ENCODE measurements at regions not wholly inside any gene's neighbourhood (a gene's known extent, or its start where the extent isn't known, plus 50 kb on each side); places are given as distances from the start of the nearest gene placed in this dataset.
"Not testable (repeated sequence)": the region's sequence is repeated elsewhere in the genome, so short reads cannot be mapped to it uniquely, and the experiment has no call there.

DNA sequence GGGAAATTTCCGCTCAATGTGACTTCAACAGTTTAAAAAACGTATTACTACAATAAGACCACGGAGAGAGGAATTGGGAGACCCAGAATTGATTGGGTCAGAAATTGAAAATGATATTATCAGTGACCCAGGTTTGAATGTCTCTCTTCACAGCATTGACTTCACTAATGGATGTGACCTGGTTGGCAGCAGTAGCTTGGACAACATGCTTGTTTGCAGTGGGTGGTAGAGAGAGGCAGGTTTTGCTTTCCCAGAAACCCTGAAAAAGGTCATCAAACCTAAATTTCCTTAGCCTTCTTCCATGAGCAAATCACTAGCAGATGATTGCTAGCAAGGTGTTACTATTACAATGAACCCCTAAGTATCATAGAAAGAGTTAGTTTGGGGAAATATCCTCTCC, 89.7 kb upstream of the ANTXRL start:
- Histone ChIP-seq H3K9me3 (no peaks in the 10 kb centered on the region), H3K36me3 (no peaks in the 10 kb centered on the region), H3K27me3 (no peaks in the 10 kb centered on the region), H3K27ac (no peak overlapping the region), H3K4me3 (no peak overlapping the region), H3K4me1 (no peaks in the 10 kb centered on the region)
- no peak for ATAC-seq
- WGBS, 2 donors (ENCODE audit: low coverage in 1 of 2): 72 to 90% methylated on average over 3 of the region's 3 CpGs
- TF ChIP-seq, protein P1, sequence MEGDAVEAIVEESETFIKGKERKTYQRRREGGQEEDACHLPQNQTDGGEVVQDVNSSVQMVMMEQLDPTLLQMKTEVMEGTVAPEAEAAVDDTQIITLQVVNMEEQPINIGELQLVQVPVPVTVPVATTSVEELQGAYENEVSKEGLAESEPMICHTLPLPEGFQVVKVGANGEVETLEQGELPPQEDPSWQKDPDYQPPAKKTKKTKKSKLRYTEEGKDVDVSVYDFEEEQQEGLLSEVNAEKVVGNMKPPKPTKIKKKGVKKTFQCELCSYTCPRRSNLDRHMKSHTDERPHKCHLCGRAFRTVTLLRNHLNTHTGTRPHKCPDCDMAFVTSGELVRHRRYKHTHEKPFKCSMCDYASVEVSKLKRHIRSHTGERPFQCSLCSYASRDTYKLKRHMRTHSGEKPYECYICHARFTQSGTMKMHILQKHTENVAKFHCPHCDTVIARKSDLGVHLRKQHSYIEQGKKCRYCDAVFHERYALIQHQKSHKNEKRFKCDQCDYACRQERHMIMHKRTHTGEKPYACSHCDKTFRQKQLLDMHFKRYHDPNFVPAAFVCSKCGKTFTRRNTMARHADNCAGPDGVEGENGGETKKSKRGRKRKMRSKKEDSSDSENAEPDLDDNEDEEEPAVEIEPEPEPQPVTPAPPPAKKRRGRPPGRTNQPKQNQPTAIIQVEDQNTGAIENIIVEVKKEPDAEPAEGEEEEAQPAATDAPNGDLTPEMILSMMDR (IDR thresholded peaks at IDR 0.05): no peak
- TF ChIP-seq POLR2AphosphoS5 (IDR thresholded peaks at IDR 0.05) (no peak), EP300 (IDR thresholded peaks at IDR 0.05) (no peak), POLR2A (IDR thresholded peaks at IDR 0.05) (no peak)

DNA sequence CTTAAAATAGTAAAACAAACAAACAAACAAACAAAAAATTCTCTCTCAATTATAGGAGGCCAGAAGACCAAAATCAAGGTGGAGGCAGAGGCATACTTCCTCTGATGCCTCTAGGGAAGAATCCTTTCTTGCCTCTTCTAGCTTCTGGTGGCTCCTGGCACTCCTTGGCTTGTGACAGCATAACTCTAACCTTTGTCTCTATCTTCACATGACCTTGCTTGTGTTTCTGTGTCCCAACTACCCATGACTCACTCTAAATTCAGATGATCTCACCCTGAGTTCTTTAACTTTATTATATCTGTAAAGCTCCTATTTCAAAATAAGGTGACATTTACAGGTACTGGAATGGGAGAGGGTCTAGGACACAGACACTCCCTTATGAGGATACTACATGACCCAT, 88.3 kb upstream of the ANTXRL start:
- Histone ChIP-seq H3K27me3 (no peaks in the 10 kb centered on the region), H3K9me3 (no peaks in the 10 kb centered on the region), H3K27ac (no peak overlapping the region), H3K4me1 (no peaks in the 10 kb centered on the region), H3K36me3 (no peaks in the 10 kb centered on the region), H3K4me3 (no peak overlapping the region)
- no peak for ATAC-seq
- TF ChIP-seq EP300 (IDR thresholded peaks at IDR 0.05) (no peak), POLR2A (IDR thresholded peaks at IDR 0.05) (no peak), POLR2AphosphoS5 (IDR thresholded peaks at IDR 0.05) (no peak)
- TF ChIP-seq, protein P1 (IDR thresholded peaks at IDR 0.05): no peak

DNA sequence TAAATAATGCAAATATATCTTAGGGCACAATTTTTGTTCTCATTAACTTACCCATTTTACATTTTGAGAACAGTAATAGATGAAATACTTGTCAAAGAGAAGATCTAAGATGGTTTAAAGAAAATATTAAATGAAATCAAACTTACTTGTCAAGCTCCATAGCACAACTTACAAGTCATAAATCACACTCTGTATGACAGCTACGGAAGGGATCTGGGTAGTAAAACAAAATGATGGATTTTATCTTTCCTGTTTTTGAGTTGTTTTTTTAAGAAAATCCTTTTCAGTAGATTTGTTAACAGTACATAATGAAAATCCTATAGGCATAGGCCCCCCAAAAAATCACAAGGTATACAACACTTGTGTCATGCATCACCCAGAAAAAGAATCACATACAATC, 84.4 kb upstream of the ANTXRL start:
- not testable (repeated sequence) for H3K9me3 ChIP-seq, H3K27ac ChIP-seq, H3K4me3 ChIP-seq, ATAC-seq, H3K4me1 ChIP-seq, H3K27me3 ChIP-seq, H3K36me3 ChIP-seq
- 62 to 72% methylated on average over 1 of the region's 1 CpG for WGBS, 2 donors (ENCODE audit: low coverage in 1 of 2)

DNA sequence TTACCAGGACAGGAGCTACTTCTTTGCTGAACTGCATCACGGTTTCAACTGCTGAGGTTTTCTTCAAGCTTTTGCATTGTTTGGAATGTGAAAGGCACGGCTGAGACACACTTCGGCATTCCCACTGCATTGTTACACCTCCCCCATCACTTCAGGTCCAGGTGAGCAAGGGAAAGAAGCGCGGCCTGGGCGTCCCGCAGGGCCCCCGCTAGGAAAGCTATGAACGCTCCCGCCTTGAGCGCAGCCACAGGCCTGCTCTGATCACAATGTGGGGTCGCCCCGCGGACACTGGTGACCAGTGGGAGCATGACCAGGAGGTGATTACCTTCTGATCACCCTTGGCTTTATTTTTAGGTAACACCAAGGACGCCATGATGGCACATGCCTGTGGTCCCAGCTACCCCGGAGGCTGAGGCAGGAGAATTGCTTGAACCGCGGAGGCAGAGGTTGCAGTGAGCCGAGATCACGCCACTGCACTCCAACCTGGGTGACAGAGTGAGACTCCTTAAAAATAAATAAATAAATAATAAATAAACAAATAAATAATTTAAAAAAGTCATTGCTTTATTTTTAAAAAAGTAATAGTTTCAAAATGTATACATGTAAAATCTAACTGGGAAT, 82.2 kb upstream of the ANTXRL start:
- not testable (repeated sequence) for ATAC-seq, H3K27me3 ChIP-seq, H3K9me3 ChIP-seq, H3K4me3 ChIP-seq, H3K36me3 ChIP-seq, H3K27ac ChIP-seq, H3K4me1 ChIP-seq
- WGBS, 2 donors (ENCODE audit: low coverage in 1 of 2): 75 to 78% methylated on average over 2 to 4 of the region's 20 CpGs

DNA sequence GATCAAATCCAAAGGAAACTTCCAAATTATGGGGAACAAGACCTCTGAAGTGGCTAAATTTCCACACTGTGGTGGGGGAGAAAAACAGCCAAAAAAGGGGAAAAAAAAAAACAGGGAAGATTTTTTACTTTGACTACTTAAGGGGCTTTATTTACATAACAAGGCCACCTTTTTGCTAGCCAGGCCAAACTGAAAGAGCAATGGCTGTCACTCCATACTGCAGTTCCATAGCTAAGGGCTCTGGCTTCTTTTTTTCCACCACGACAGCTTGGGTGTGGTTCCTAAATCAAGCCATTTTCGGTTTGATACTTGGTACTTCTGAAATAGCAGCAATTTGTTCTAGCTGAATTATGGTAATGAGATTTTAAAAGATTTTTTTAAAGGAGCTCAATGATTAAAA, 76.4 kb upstream of the ANTXRL start:
- no CpG with 5 or more reads among the region's 2 CpGs for WGBS, 2 donors (ENCODE audit: low coverage in 1 of 2)
- not testable (repeated sequence) for ATAC-seq, H3K4me1 ChIP-seq, H3K4me3 ChIP-seq, H3K36me3 ChIP-seq, H3K27ac ChIP-seq, H3K27me3 ChIP-seq, H3K9me3 ChIP-seq

DNA sequence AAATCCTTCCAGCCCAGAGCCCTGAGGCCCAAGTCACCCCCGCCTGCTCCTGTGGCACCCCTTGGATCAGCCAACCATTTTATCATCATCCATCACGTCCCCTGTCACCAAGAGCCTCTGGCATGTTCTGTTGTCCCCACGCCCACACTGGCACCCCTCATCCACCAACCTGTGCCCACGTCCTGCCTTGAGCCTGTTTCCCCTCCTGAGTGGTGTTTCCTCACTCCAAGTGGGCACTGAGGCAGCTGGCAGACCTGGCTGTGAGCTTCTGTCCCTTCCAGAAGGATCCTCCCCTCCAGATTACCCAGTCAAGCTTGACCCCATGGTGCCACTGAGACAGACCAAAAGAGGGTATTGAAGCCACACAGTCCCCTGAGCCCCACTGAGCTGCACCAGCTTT, 71.4 kb upstream of the ANTXRL start:
- Histone ChIP-seq H3K4me3 (no peak overlapping the region), H3K4me1 (no peaks in the 10 kb centered on the region), H3K9me3 (no peaks in the 10 kb centered on the region), H3K27ac (no peak overlapping the region), H3K36me3 (no peaks in the 10 kb centered on the region), H3K27me3 (peaks cover 3% of the 10 kb centered on the region)
- TF ChIP-seq, protein P1 (IDR thresholded peaks at IDR 0.05): no peak
- no peak for TF ChIP-seq POLR2A (IDR thresholded peaks at IDR 0.05)
- no peak for TF ChIP-seq POLR2AphosphoS5 (IDR thresholded peaks at IDR 0.05)
- TF ChIP-seq EP300 (IDR thresholded peaks at IDR 0.05): no peak
- WGBS, 2 donors (ENCODE audit: low coverage in 1 of 2): 57% methylated on average over 4 of the region's 4 CpGs; no CpG with 5 or more reads in 1 of the 2 donors
- ATAC-seq: no peak
